H1 (cell line): ENCODE measurements at regions not wholly inside any gene's neighbourhood (a gene's known extent, or its start where the extent isn't known, plus 50 kb on each side); places are given as distances from the start of the nearest gene placed in this dataset.

Experiments used
- CTCF ChIA-PET: fragments of 300-600 bp; sonication (Branson Sonifier 250); formaldehyde crosslinking; loops from one replicate; lab custom pipeline; 2021; ENCODE audit not compliant: partially characterized antibody; lab: Charles Lee
- POLR2A ChIA-PET: fragments of 300-600 bp; sonication (Branson Sonifier 250); formaldehyde crosslinking; loops from one replicate; lab custom pipeline; 2021; ENCODE audit warnings: inconsistent platforms; ENCODE audit not compliant: partially characterized antibody; lab: Charles Lee
- DNase-seq, 2 experiments: peaks; one replicate each; pipeline versions ENCODE4 v3.0.0 to v3.0.0-alpha.2; 2010 to 2022; ENCODE audit warnings: low spot score in 2 of 2, low read depth in 1 of 2, mixed read lengths in 1 of 2
- FAIRE-seq: peaks from 2 replicates; lab custom pipeline; 2011; peaks lifted over from hg19 to GRCh38; lab: Jason Lieb, UNC
- H2AFZ ChIP-seq: 2 replicates; pipeline ENCODE4 v1.8.1; 2012; ENCODE audit warnings: low read length, inconsistent platforms
- H2AK5ac ChIP-seq: 2 replicates; pipeline ENCODE4 v1.6.1; 2013; ENCODE audit warnings: low read depth, low read length
- H2BK120ac ChIP-seq: replicated peaks from 2 replicates; pipeline ENCODE3; 2013; ENCODE audit warnings: low read depth, low read length, inconsistent platforms
- H2BK12ac ChIP-seq: 2 replicates; pipeline ENCODE4 v1.6.1; 2013; ENCODE audit warnings: low read depth, low read length
- H2BK15ac ChIP-seq: 2 replicates; pipeline ENCODE4 v1.6.1; 2013; ENCODE audit warnings: low read length
- H2BK20ac ChIP-seq: 2 replicates; pipeline ENCODE4 v1.6.1; 2013; ENCODE audit warnings: low read length
- H2BK5ac ChIP-seq: 2 replicates; pipeline ENCODE4 v1.6.1; 2013; ENCODE audit warnings: low read depth, low read length
- H3K14ac ChIP-seq: 2 replicates; pipeline ENCODE4 v1.6.1; 2013; ENCODE audit warnings: inconsistent platforms; ENCODE audit not compliant: insufficient read length
- H3K18ac ChIP-seq: 2 replicates; pipeline ENCODE4 v1.6.1; 2013; ENCODE audit warnings: low read length; ENCODE audit errors: extremely low read depth
- H3K23ac ChIP-seq: 2 replicates; pipeline ENCODE4 v1.6.1; 2013; ENCODE audit warnings: inconsistent platforms; ENCODE audit not compliant: insufficient read length
- H3K23me2 ChIP-seq: 2 replicates; pipeline ENCODE4 v1.6.1; 2013; ENCODE audit warnings: low read depth, low read length
- H3K27ac ChIP-seq: 2 replicates; pipeline ENCODE4 v1.6.1; 2011; ENCODE audit warnings: low read depth, low read length, inconsistent platforms
- H3K27me3 ChIP-seq, 4 experiments: replicated peaks in 1 of 4; 1 replicate in 1 of 4; 2 replicates in 3 of 4; pipeline versions ENCODE4 v1.6.1 to v1.8.1; 2011 to 2013; ENCODE audit warnings: low read length in 3 of 4, mild to moderate bottlenecking in 3 of 4, inconsistent platforms in 2 of 4, mixed read lengths in 2 of 4, moderate library complexity in 1 of 4; ENCODE audit not compliant: control insufficient read depth in 3 of 4, insufficient read depth in 3 of 4; ENCODE audit errors: extremely low read depth in 1 of 4
- H3K36me3 ChIP-seq, 4 experiments: 2 replicates each; pipeline versions ENCODE4 v1.6.1 to v1.8.1; 2011 to 2013; ENCODE audit warnings: mild to moderate bottlenecking in 4 of 4, low read length in 3 of 4, moderate library complexity in 2 of 4, control low read depth in 1 of 4, inconsistent platforms in 1 of 4; ENCODE audit not compliant: insufficient read depth in 4 of 4, control insufficient read depth in 2 of 4
- H3K4ac ChIP-seq: replicated peaks from 2 replicates; pipeline ENCODE3; 2013; ENCODE audit warnings: low read length, low read depth, mixed read lengths, inconsistent platforms; ENCODE audit not compliant: insufficient read length
- H3K4me1 ChIP-seq, 4 experiments: replicated peaks in 1 of 4; 1 replicate in 1 of 4; 2 replicates in 3 of 4; pipeline versions ENCODE4 v1.6.1 to v1.8.1; 2011 to 2013; ENCODE audit warnings: low read length in 3 of 4, inconsistent platforms in 2 of 4, mixed read lengths in 1 of 4; ENCODE audit not compliant: insufficient read depth in 4 of 4, control insufficient read depth in 3 of 4
- H3K4me2 ChIP-seq, 2 experiments: 2 replicates each; pipeline versions ENCODE4 v1.6.1 to v1.8.1; 2011 to 2013; ENCODE audit warnings: low read depth in 2 of 2, low read length in 2 of 2, control low read depth in 1 of 2, inconsistent platforms in 1 of 2, mild to moderate bottlenecking in 1 of 2; ENCODE audit not compliant: insufficient read depth in 1 of 2
- H3K4me3 ChIP-seq, 4 experiments: fragments of 200-600, 300-600 bp in 1 of 4; sonication (generic), shearing (Covaris generic), sonication (Bioruptor Twin) in 1 of 4; 2 replicates each; pipeline versions ENCODE4 v1.5.1 to v1.8.1; 2011 to 2016; ENCODE audit warnings: low read length in 4 of 4, low read depth in 3 of 4, control low read depth in 2 of 4, inconsistent platforms in 2 of 4, mild to moderate bottlenecking in 2 of 4, mixed read lengths in 1 of 4, moderate library complexity in 1 of 4; ENCODE audit not compliant: insufficient read depth in 2 of 4; ENCODE audit errors: extremely low read depth in 1 of 4
- H3K56ac ChIP-seq: replicated peaks from 2 replicates; pipeline ENCODE3; 2013; ENCODE audit warnings: low read depth, mild to moderate bottlenecking, mixed read lengths, low read length, inconsistent platforms; ENCODE audit not compliant: insufficient read length
- H3K79me1 ChIP-seq: 2 replicates; pipeline ENCODE4 v1.6.1; 2013; ENCODE audit warnings: low read depth, low read length, control low read depth
- H3K79me2 ChIP-seq, 2 experiments: 2 replicates each; pipeline versions ENCODE4 v1.6.1 to v1.8.1; 2012 to 2013; ENCODE audit warnings: low read length in 2 of 2, mild to moderate bottlenecking in 2 of 2, inconsistent platforms in 1 of 2; ENCODE audit not compliant: insufficient read depth in 2 of 2, control insufficient read depth in 1 of 2
- H3K9ac ChIP-seq, 4 experiments: replicated peaks in 1 of 4; 1 replicate in 1 of 4; 2 replicates in 3 of 4; pipeline versions ENCODE4 v1.6.1 to v1.8.1; 2011 to 2013; ENCODE audit warnings: low read depth in 3 of 4, low read length in 3 of 4, control low read depth in 2 of 4, mild to moderate bottlenecking in 2 of 4, moderate library complexity in 2 of 4, inconsistent platforms in 1 of 4; ENCODE audit errors: extremely low read depth in 1 of 4
- H3K9me3 ChIP-seq, 2 experiments: 2 replicates each; pipeline versions ENCODE4 v1.6.1 to v1.8.1; 2012 to 2013; ENCODE audit warnings: mild to moderate bottlenecking in 2 of 2, moderate library complexity in 2 of 2, control low read depth in 1 of 2, inconsistent platforms in 1 of 2, low read depth in 1 of 2, low read length in 1 of 2, mixed read lengths in 1 of 2; ENCODE audit not compliant: insufficient read depth in 2 of 2
- H4K20me1 ChIP-seq, 2 experiments: replicated peaks in 1 of 2; 2 replicates each; pipeline versions ENCODE3 to v1.8.1; 2011 to 2013; ENCODE audit warnings: inconsistent platforms in 2 of 2, low read length in 2 of 2, mild to moderate bottlenecking in 1 of 2; ENCODE audit not compliant: insufficient read depth in 2 of 2, control insufficient read depth in 1 of 2
- H4K5ac ChIP-seq: 2 replicates; pipeline ENCODE4 v1.6.1; 2013; ENCODE audit warnings: low read length, low read depth, mixed read lengths, inconsistent platforms; ENCODE audit not compliant: insufficient read length
- H4K8ac ChIP-seq: 2 replicates; pipeline ENCODE4 v1.8.0; 2013; ENCODE audit warnings: mild to moderate bottlenecking, moderate library complexity, low read length, inconsistent platforms; ENCODE audit not compliant: insufficient read depth; ENCODE audit errors: extremely low read depth
- H4K91ac ChIP-seq: replicated peaks from 2 replicates; pipeline ENCODE3; 2013; ENCODE audit warnings: low read length, mixed read lengths, inconsistent platforms; ENCODE audit not compliant: insufficient read length
- CBX5 ChIP-seq: fragments of 300-800, 300-1000 bp; sonication (generic); IDR thresholded peaks from 2 replicates; pipeline ENCODE4 v1.7.1; 2016; ENCODE audit warnings: antibody characterized with exemption, low read length, low read depth
- CBX8 ChIP-seq: fragments of 300-800, 300-1000 bp; sonication (generic); IDR thresholded peaks from 2 replicates; pipeline ENCODE4 v1.7.1; 2016; ENCODE audit warnings: low read depth, low read length, borderline replicate concordance
- EGR1 ChIP-seq: IDR thresholded peaks from 2 replicates; pipeline ENCODE4 v1.6.1; 2011; ENCODE audit warnings: low read depth, low read length, borderline replicate concordance
- JUN ChIP-seq: IDR thresholded peaks from 2 replicates; pipeline ENCODE4 v1.6.1; 2011; ENCODE audit warnings: low read depth, mild to moderate bottlenecking, improper control_type of control experiment, low read length
- POLR2AphosphoS5 ChIP-seq: IDR thresholded peaks from 2 replicates; pipeline ENCODE4 v1.6.1; 2011; ENCODE audit warnings: low read depth, low read length
- TBP ChIP-seq: IDR thresholded peaks from 2 replicates; pipeline ENCODE4 v1.6.1; 2011; ENCODE audit warnings: low read depth, low read length, improper control_type of control experiment
- WGBS, 2 experiments: shearing (Covaris generic) in 1 of 2; methylation state at CpG; one replicate each; pipeline versions ENCODE4 v1.1.6 to v1.1.7; 2013 to 2015; ENCODE audit warnings: low lambda C conversion rate in 2 of 2, mixed read lengths in 2 of 2, inconsistent platforms in 1 of 2, low coverage in 1 of 2, missing lambda C conversion rate in 1 of 2; ENCODE audit not compliant: insufficient replicate concordance in 2 of 2, insufficient coverage in 1 of 2, insufficient read length in 1 of 2; ENCODE audit errors: extremely low coverage in 1 of 2, missing lambda C conversion rate in 1 of 2; 5-methylcytosine and 5-hydroxymethylcytosine counted together

- H4K20me1 ChIP-seq = no peaks in the 10 kb centered on the region
- no peak overlapping the region for H3K4ac ChIP-seq
- H3K27ac ChIP-seq = no peak overlapping the region
- H2AK5ac ChIP-seq = no peak overlapping the region
- FAIRE-seq = no peak
- no peak overlapping the region for H2BK5ac ChIP-seq
- H3K9me3 ChIP-seq = peaks cover under 1 to 3% of the 10 kb centered on the region in 2 experiments; a peak in 1 of 4 replicates
- H3K56ac ChIP-seq = no peak overlapping the region
- H2BK12ac ChIP-seq = no peak overlapping the region
- H3K36me3 ChIP-seq = no peaks in the 10 kb centered on the region
- no peak overlapping the region for H3K18ac ChIP-seq
- no peaks in the 10 kb centered on the region for H3K23me2 ChIP-seq
- H2AFZ ChIP-seq = no peak overlapping the region
- DNase-seq = no peak
- H2BK20ac ChIP-seq = no peak overlapping the region
- no peak overlapping the region for H2BK120ac ChIP-seq
- H3K9ac ChIP-seq = no peak overlapping the region
- WGBS, 2 experiments = 90% methylated on average over 2 of the region's 2 CpGs; no CpG with 5 or more reads in 1 of the 2 experiments
- H3K79me2 ChIP-seq = no peaks in the 10 kb centered on the region
- H4K8ac ChIP-seq = no peak overlapping the region
- H4K91ac ChIP-seq = no peak overlapping the region
- no peak overlapping the region for H3K23ac ChIP-seq
- H3K4me1 ChIP-seq = no peaks in the 10 kb centered on the region
- ChIA-PET CTCF (interaction anchor here (1.1 kb wide), 1 partner anchor 19 kb away, joined by 3 read pairs; no protein-coding TSS in a partner anchor), POLR2A (no interaction called here)
- H2BK15ac ChIP-seq = no peak overlapping the region
- H3K4me3 ChIP-seq = no peak overlapping the region
- H3K4me2 ChIP-seq = no peak overlapping the region
- no peaks in the 10 kb centered on the region for H3K79me1 ChIP-seq
- no peak overlapping the region for H4K5ac ChIP-seq
- TF ChIP-seq CBX5 (no peak), CBX8 (no peak), EGR1 (no peak), JUN (no peak), POLR2AphosphoS5 (no peak), TBP (no peak)
- TF ChIP-seq, all 59 proteins: peak for 0
- Histone ChIP-seq H3K14ac (no peak overlapping the region), H3K27me3 (no peaks in the 10 kb centered on the region)
Measured at GRCh38 chr10:10813656-10814055, 204.0 kb upstream of the CELF2 start.
